ENCODE measurements at regions not wholly inside any gene's neighbourhood (a gene's known extent, or its start where the extent isn't known, plus 50 kb on each side); places are given as distances from the start of the nearest gene placed in this dataset.

GRCh38 chr3:170759511-170760173 is 110.4 kb downstream of the RPL22L1 start (continued):
- no peak for TF ChIP-seq NR2C2 (CRISPR knock-in tag; IDR thresholded peaks at IDR 0.05)
- peak; percentile 25; the same call in 1 of the 2 replicates for TF ChIP-seq NR2C2 (tag; IDR thresholded peaks at IDR 0.05)
- no peak for TF ChIP-seq MYBL2 (IDR thresholded peaks at IDR 0.05; ENCODE audit: low read depth)
- no peak for TF ChIP-seq MYBL2 (CRISPR knock-in tag; IDR thresholded peaks at IDR 0.05; ENCODE audit: borderline replicate concordance)
- no peak for TF ChIP-seq SETDB1 (IDR thresholded peaks at IDR 0.05; ENCODE audit: low read length)
- TF ChIP-seq SREBF2 (CRISPR knock-in tag; IDR thresholded peaks at IDR 0.05): no peak
- TF ChIP-seq ZNF512 (tag; IDR thresholded peaks at IDR 0.05): no peak
- TF ChIP-seq TEAD1 (CRISPR knock-in tag; IDR thresholded peaks at IDR 0.05): no peak
- no peak for TF ChIP-seq ARHGAP35 (IDR thresholded peaks at IDR 0.05; ENCODE audit: partially characterized antibody)
- 0 out of 4 replicates have a peak, but pooled peaks of 1 of the 2 experiments have one; percentile 8 for TF ChIP-seq ZNF639 (CRISPR knock-in tag; conservative IDR thresholded peaks at IDR 0.05 in 1 of 2, IDR thresholded peaks at IDR 0.05 in 1 of 2)
- TF ChIP-seq NRF1 (conservative IDR thresholded peaks at IDR 0.05 in 1 of 2, IDR thresholded peaks at IDR 0.05 in 1 of 2): no peak
- no peak for TF ChIP-seq CBX1 (IDR thresholded peaks at IDR 0.05; ENCODE audit: low read depth)
- no peak for TF ChIP-seq PHF8 (IDR thresholded peaks at IDR 0.05; ENCODE audit: borderline replicate concordance, low read length)
- no peak for TF ChIP-seq WHSC1 (IDR thresholded peaks at IDR 0.05; ENCODE audit: low read length)
- no peak for TF ChIP-seq STAG1 (CRISPR knock-in tag; IDR thresholded peaks at IDR 0.05; ENCODE audit: borderline replicate concordance)
- TF ChIP-seq MITF (IDR thresholded peaks at IDR 0.05): no peak
- no peak for TF ChIP-seq ATF1 (CRISPR knock-in tag; IDR thresholded peaks at IDR 0.05)
- no peak for TF ChIP-seq ATF1 (tag; IDR thresholded peaks at IDR 0.05)
- TF ChIP-seq GABPA (tag; conservative IDR thresholded peaks at IDR 0.05; ENCODE audit: low read depth): no peak

All from K562 (cell line).